ENCODE measurements at regions not wholly inside any gene's neighbourhood (a gene's known extent, or its start where the extent isn't known, plus 50 kb on each side); places are given as distances from the start of the nearest gene placed in this dataset.

DNA sequence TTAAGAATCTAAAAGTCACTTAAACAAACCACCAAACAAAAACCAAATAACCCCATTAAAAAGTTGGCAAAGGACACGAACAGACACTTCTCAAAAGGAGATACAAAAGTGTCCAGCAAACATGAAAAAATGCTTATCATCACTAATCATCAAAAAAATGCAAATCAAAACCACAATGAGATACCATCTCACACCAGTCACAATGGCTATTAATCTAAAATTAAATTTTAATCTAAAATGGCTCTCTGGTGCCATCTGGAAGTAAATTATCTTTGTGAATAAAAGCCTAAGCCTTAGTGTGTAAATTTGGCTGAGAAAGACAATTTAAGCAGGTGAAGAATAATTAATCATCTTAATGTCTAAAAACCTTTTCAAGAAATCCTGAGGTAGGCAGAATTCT lies 204.5 kb upstream of the PPFIA2 start:
- intact Hi-C loops (cut with DNase I): no loop called here
- H3K4me1 ChIP-seq: no peaks in the 10 kb centered on the region
- H3K36me3 ChIP-seq: no peaks in the 10 kb centered on the region
- WGBS, 2 donors: 36 to 41% methylated on average over 1 of the region's 1 CpG
- H3K27me3 ChIP-seq: no peaks in the 10 kb centered on the region
- no peak overlapping the region for H3K4me3 ChIP-seq
- TF ChIP-seq, protein P1, sequence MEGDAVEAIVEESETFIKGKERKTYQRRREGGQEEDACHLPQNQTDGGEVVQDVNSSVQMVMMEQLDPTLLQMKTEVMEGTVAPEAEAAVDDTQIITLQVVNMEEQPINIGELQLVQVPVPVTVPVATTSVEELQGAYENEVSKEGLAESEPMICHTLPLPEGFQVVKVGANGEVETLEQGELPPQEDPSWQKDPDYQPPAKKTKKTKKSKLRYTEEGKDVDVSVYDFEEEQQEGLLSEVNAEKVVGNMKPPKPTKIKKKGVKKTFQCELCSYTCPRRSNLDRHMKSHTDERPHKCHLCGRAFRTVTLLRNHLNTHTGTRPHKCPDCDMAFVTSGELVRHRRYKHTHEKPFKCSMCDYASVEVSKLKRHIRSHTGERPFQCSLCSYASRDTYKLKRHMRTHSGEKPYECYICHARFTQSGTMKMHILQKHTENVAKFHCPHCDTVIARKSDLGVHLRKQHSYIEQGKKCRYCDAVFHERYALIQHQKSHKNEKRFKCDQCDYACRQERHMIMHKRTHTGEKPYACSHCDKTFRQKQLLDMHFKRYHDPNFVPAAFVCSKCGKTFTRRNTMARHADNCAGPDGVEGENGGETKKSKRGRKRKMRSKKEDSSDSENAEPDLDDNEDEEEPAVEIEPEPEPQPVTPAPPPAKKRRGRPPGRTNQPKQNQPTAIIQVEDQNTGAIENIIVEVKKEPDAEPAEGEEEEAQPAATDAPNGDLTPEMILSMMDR (IDR thresholded peaks at IDR 0.05): no peak
- no peak for TF ChIP-seq POLR2A (IDR thresholded peaks at IDR 0.05)
- no peak for DNase-seq
- H3K9me3 ChIP-seq: no peaks in the 10 kb centered on the region
- H3K27ac ChIP-seq: no peak overlapping the region

DNA sequence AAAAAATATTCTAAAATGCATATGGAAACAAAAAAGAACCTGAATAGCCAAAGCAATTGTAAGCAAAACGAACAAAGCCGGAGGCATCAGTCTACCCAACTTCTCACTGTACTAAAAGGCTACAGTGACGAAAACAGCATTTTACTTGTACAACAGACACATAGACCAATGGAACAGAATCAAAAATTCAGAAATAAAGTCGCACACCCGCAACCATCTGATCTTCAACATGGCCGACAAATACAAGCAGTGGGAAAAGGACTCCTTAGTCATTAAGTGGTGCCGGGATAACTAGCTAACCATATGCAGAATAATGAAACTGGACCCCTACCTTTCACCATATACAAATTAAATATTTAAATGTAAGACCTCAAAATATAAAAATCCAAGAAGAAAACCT lies 203.9 kb upstream of the PPFIA2 start:
- TF ChIP-seq, protein P1 (IDR thresholded peaks at IDR 0.05): no peak
- no peak for TF ChIP-seq POLR2A (IDR thresholded peaks at IDR 0.05)
- no peak for DNase-seq
- H3K36me3 ChIP-seq: no peaks in the 10 kb centered on the region
- no peak overlapping the region for H3K27ac ChIP-seq
- intact Hi-C loops (cut with DNase I): no loop called here
- no peaks in the 10 kb centered on the region for H3K9me3 ChIP-seq
- no peaks in the 10 kb centered on the region for H3K4me1 ChIP-seq
- no peaks in the 10 kb centered on the region for H3K27me3 ChIP-seq
- H3K4me3 ChIP-seq: no peak overlapping the region
- WGBS, 2 donors: 88 to 96% methylated on average over 7 of the region's 7 CpGs

DNA sequence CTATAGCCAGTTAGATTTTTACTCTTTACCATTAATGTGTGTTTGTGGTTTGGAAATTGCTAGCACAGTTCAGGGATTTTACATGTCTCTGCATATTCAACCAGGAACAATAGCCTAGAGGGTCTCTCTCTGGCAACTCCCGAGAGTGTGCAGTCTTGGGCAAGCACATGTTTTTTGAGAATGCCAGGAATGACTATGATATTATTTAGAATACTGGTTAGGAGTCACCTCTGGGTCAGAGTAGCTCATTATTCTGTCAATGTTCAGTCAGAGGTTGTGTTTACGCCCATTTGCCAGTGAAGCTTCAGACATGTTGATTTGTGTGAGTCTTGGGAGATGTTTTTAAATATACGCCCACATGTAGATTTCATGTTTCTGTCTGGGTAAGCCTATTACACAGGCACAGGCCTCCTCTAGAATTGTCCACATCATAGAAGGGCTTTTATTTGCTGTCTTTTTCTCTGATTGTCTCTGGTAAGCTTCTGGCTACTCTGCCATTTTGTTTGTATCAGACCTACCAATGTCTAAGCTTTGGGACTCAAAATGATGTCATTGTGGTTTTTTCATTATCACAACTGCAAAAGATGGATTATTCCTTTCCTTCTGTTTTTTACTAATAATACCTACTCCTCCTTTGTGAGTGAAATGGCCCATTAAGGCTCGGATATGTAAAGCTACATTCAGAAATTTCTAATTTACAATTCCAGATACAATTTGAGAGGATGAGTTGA lies 203.1 kb upstream of the PPFIA2 start:
- no peak overlapping the region for H3K27ac ChIP-seq
- no peak for DNase-seq
- H3K4me1 ChIP-seq: no peaks in the 10 kb centered on the region
- H3K36me3 ChIP-seq: no peaks in the 10 kb centered on the region
- WGBS, 2 donors: 49 to 72% methylated on average over 4 of the region's 4 CpGs
- TF ChIP-seq, protein P1 (IDR thresholded peaks at IDR 0.05): no peak
- TF ChIP-seq POLR2A (IDR thresholded peaks at IDR 0.05): no peak
- H3K4me3 ChIP-seq: no peak overlapping the region
- intact Hi-C loops (cut with DNase I): no loop called here
- H3K9me3 ChIP-seq: no peaks in the 10 kb centered on the region
- no peaks in the 10 kb centered on the region for H3K27me3 ChIP-seq

DNA sequence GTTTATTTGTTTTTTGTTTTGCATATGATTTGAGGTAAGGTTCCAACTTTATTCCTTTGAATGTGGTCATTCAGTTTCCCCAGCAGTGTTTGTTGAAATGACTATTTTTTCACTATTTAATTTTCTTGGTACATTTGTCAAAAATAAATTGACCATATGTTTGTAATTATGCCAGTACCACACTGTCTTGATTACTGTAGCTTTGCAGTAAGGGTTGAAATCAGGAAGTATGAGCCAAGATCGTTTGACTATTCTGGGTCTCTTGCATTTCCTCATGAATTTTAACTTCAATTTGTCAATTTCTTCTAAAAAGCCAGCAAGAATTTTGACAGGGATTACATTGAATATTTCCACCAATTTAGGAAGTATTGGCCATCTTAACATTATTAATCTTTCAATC lies 199.3 kb upstream of the PPFIA2 start:
- no peak for DNase-seq
- no peak for TF ChIP-seq POLR2A (IDR thresholded peaks at IDR 0.05)
- TF ChIP-seq, protein P1 (IDR thresholded peaks at IDR 0.05): no peak
- no peaks in the 10 kb centered on the region for H3K4me1 ChIP-seq
- no peak overlapping the region for H3K27ac ChIP-seq
- no peaks in the 10 kb centered on the region for H3K27me3 ChIP-seq
- H3K36me3 ChIP-seq: no peaks in the 10 kb centered on the region
- no peaks in the 10 kb centered on the region for H3K9me3 ChIP-seq
- 43 to 63% methylated on average over 1 of the region's 1 CpG for WGBS, 2 donors
- intact Hi-C loops (cut with DNase I): no loop called here
- H3K4me3 ChIP-seq: no peak overlapping the region

DNA sequence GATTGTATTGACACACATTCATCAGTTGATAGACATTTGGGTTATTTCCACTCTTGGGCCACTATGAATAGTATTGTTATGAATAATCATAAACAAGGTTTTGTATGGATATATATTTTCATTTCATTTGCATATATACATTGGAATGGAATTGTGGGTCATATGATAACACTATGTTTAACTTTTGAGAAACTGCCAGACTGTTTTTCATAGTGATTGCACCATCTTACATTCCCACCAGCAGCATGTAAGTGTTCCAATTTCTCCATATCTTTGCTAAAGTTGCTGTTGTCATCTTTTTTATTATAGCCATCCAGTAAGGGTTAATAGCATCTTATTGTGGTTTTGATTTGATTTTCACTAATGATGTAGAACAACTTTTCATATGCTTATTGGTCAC lies 198.5 kb upstream of the PPFIA2 start:
- no peak for DNase-seq
- no peaks in the 10 kb centered on the region for H3K9me3 ChIP-seq
- TF ChIP-seq POLR2A (IDR thresholded peaks at IDR 0.05): no peak
- TF ChIP-seq, protein P1 (IDR thresholded peaks at IDR 0.05): no peak
- no peaks in the 10 kb centered on the region for H3K36me3 ChIP-seq
- intact Hi-C loops (cut with DNase I): no loop called here
- no peaks in the 10 kb centered on the region for H3K4me1 ChIP-seq
- H3K27me3 ChIP-seq: no peaks in the 10 kb centered on the region
- H3K4me3 ChIP-seq: no peak overlapping the region
- no peak overlapping the region for H3K27ac ChIP-seq

Data from esophagus squamous epithelium (tissue), 5 donors.